ENCODE measurements at regions not wholly inside any gene's neighbourhood (a gene's known extent, or its start where the extent isn't known, plus 50 kb on each side); places are given as distances from the start of the nearest gene placed in this dataset.

DNA sequence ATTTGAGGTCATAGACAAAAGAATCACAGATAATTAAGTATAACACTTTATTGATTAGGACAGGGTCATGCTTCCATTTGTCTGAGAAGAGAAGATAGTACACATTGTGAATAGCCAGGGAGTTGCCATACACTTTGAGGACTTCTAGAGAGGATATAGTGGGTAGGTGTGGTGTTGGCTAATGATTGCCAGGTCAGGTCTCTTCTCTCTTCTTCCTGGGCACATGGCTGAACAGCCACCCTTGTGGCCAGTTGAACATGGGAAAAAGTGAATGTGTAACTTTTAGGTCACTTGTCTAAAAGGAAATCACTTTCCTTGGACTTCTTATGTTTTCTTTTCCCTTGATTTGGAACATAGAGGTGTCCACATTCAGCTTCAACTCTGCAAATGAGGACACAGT lies 772.1 kb upstream of the MAP3K7 start:
- H3K36me3 Mint-ChIP-seq (ENCODE audit: low read depth): no peaks in the 10 kb centered on the region
- H3K27ac Mint-ChIP-seq: no peak overlapping the region
- H3K27me3 Mint-ChIP-seq (ENCODE audit: low read depth): no peaks in the 10 kb centered on the region
- no peaks in the 10 kb centered on the region for H3K4me1 Mint-ChIP-seq (ENCODE audit: low read depth)
- DNase-seq (ENCODE audit: low spot score): no peak
- H3K4me3 Mint-ChIP-seq: no peak overlapping the region
- H3K9me3 Mint-ChIP-seq: no peaks in the 10 kb centered on the region

DNA sequence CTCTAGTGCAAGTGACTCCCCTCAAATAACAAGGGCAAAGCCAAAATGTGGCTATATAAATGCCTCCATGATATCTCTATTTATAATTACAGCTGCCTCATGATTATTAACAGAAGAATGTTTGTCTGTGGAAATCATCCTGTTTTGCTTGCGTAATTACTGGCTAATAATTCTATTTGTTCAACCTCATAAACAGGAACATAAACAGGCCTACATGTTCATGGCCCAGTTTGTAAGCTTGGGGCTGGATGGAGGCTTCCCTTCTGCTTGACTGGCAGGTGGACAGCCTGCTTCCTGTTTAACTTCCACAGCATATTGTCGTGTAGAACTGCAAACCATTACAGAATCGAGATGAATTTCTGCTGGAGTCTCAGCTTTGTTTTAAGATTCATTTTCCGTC lies 766.0 kb upstream of the MAP3K7 start:
- no peak overlapping the region for H3K27ac Mint-ChIP-seq
- no peaks in the 10 kb centered on the region for H3K9me3 Mint-ChIP-seq
- H3K4me1 Mint-ChIP-seq (ENCODE audit: low read depth): no peaks in the 10 kb centered on the region
- H3K36me3 Mint-ChIP-seq (ENCODE audit: low read depth): no peaks in the 10 kb centered on the region
- no peaks in the 10 kb centered on the region for H3K27me3 Mint-ChIP-seq (ENCODE audit: low read depth)
- no peak overlapping the region for H3K4me3 Mint-ChIP-seq
- no peak for DNase-seq (ENCODE audit: low spot score)

DNA sequence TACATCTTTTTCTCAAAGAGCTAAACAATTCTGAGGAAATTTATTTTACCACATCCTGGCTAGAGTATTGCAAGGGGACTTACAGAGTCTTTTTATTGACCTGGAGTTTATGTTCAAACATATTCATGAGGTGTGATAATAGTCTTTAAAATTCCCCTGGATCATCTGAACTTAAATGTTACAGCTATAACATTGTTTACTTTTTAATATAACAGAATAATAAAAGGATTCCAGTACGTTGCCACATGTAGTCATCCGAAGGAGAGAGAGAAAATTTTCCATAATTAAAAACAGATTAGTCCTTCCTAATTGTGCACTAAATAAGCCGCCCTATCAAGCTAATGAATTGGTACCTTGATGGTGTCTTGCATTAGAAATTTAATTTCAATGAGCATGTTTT lies 765.4 kb upstream of the MAP3K7 start:
- no peaks in the 10 kb centered on the region for H3K4me1 Mint-ChIP-seq (ENCODE audit: low read depth)
- H3K36me3 Mint-ChIP-seq (ENCODE audit: low read depth): no peaks in the 10 kb centered on the region
- H3K9me3 Mint-ChIP-seq: no peaks in the 10 kb centered on the region
- no peaks in the 10 kb centered on the region for H3K27me3 Mint-ChIP-seq (ENCODE audit: low read depth)
- H3K27ac Mint-ChIP-seq: no peak overlapping the region
- no peak overlapping the region for H3K4me3 Mint-ChIP-seq
- no peak for DNase-seq (ENCODE audit: low spot score)

- no peaks in the 10 kb centered on the region for H3K36me3 Mint-ChIP-seq (ENCODE audit: low read depth)
- H3K4me1 Mint-ChIP-seq (ENCODE audit: low read depth): no peaks in the 10 kb centered on the region
- no peak for DNase-seq (ENCODE audit: low spot score)
- no peak overlapping the region for H3K27ac Mint-ChIP-seq
- no peak overlapping the region for H3K4me3 Mint-ChIP-seq
- no peaks in the 10 kb centered on the region for H3K9me3 Mint-ChIP-seq
- no peaks in the 10 kb centered on the region for H3K27me3 Mint-ChIP-seq (ENCODE audit: low read depth)
These were observed 763.5 kb upstream of the MAP3K7 start for GRCh38 chr6:91350146-91350908.

GRCh38 chr6:91341473-91341872 lies 754.6 kb upstream of the MAP3K7 start:
- no peaks in the 10 kb centered on the region for H3K36me3 Mint-ChIP-seq (ENCODE audit: low read depth)
- H3K4me3 Mint-ChIP-seq: no peak overlapping the region
- no peaks in the 10 kb centered on the region for H3K9me3 Mint-ChIP-seq
- no peaks in the 10 kb centered on the region for H3K27me3 Mint-ChIP-seq (ENCODE audit: low read depth)
- no peak overlapping the region for H3K27ac Mint-ChIP-seq
- H3K4me1 Mint-ChIP-seq (ENCODE audit: low read depth): no peaks in the 10 kb centered on the region
- no peak for DNase-seq (ENCODE audit: low spot score)

DNA sequence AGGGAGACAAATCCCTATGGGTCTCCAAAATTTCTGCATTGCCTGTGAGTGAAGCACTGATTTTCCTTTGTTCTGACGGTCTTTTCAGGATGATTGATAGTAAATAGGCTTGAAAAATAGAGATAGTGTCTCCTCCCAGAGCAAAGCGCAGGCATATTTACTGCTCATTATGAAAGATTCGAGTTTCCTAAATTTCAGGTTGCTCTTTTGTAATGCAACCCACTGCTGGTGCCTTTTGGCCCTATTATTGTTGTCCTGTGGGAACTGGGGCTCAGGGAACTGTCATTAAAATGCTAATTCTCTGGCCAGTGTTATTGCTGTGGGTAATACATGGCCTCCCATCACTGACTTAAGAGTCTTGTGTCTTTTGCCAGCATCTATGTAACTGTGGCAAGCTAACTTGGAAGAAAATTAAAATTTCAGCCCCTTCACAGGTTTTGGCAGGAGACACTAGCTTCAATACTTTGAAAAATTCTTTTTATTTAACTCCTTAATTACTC lies 754.1 kb upstream of the MAP3K7 start:
- no peaks in the 10 kb centered on the region for H3K36me3 Mint-ChIP-seq (ENCODE audit: low read depth)
- H3K27me3 Mint-ChIP-seq (ENCODE audit: low read depth): no peaks in the 10 kb centered on the region
- no peak overlapping the region for H3K4me3 Mint-ChIP-seq
- H3K9me3 Mint-ChIP-seq: no peaks in the 10 kb centered on the region
- no peaks in the 10 kb centered on the region for H3K4me1 Mint-ChIP-seq (ENCODE audit: low read depth)
- no peak overlapping the region for H3K27ac Mint-ChIP-seq
- DNase-seq (ENCODE audit: low spot score): no peak

DNA sequence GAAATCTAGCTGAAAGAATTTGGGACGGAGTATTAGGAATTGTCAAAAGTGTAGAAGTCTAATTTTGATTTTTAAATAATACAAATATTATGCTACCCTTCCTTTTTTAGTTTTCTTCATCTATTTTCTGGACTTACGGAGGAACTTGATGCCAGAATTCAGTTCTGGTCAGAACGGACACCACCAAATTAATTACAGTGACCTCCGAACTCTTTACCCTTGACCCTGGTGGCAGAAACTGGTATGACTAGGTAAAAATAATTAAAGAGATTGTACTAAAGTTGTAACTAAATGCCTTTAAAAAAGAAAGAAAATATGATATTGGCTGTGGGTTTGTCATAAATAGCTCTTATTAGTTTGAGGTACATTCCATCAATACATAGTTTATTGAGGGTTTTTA lies 751.1 kb upstream of the MAP3K7 start:
- no peak for DNase-seq (ENCODE audit: low spot score)
- H3K4me1 Mint-ChIP-seq (ENCODE audit: low read depth): no peaks in the 10 kb centered on the region
- no peak overlapping the region for H3K27ac Mint-ChIP-seq
- no peaks in the 10 kb centered on the region for H3K27me3 Mint-ChIP-seq (ENCODE audit: low read depth)
- no peak overlapping the region for H3K4me3 Mint-ChIP-seq
- no peaks in the 10 kb centered on the region for H3K36me3 Mint-ChIP-seq (ENCODE audit: low read depth)
- no peaks in the 10 kb centered on the region for H3K9me3 Mint-ChIP-seq

DNA sequence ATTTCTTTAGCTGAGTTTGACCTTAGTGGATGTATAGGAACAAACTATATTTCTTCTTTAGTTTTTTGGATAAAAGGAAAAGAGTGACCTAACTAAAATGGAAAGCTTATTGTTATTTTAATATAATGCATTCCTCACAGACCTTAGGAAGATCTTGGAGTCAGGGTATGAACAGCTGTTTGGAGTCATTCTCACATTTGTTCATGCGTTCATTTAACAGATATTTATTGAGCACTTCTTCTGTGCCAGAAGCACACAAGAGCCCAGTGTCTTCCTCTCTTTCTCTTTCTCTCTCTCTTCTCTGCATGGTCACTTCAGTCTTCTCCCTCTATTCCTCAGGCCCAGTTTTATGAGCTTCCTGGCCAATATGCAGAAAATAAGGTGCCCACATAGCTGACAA lies 744.0 kb upstream of the MAP3K7 start:
- Mint-ChIP-seq H3K4me3 (no peak overlapping the region), H3K9me3 (no peaks in the 10 kb centered on the region), H3K36me3 (ENCODE audit: low read depth) (no peaks in the 10 kb centered on the region), H3K27ac (no peak overlapping the region), H3K4me1 (ENCODE audit: low read depth) (no peaks in the 10 kb centered on the region), H3K27me3 (ENCODE audit: low read depth) (no peaks in the 10 kb centered on the region)
- no peak for DNase-seq (ENCODE audit: low spot score)

DNA sequence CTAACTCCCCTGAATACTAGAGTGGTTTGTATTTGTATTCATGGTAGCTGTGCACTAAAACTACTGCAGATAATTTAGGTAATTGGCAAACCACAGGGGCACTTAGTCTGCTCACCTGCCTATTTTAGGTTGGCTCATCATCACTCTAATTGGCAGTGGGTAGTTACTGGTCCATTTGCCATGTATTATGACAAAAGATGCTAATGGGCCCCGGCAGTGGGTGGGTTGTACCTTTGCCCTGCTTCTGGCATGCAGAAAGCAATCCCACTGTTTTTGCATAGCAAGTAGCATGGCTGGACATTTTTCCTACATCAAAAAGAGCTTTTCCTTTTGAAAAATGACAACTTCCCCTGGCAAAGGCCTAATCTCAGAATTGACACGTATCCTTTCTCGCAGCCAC lies 741.4 kb upstream of the MAP3K7 start:
- no peaks in the 10 kb centered on the region for H3K9me3 Mint-ChIP-seq
- H3K4me1 Mint-ChIP-seq (ENCODE audit: low read depth): no peaks in the 10 kb centered on the region
- H3K4me3 Mint-ChIP-seq: no peak overlapping the region
- no peaks in the 10 kb centered on the region for H3K27me3 Mint-ChIP-seq (ENCODE audit: low read depth)
- H3K36me3 Mint-ChIP-seq (ENCODE audit: low read depth): no peaks in the 10 kb centered on the region
- DNase-seq (ENCODE audit: low spot score): no peak
- H3K27ac Mint-ChIP-seq: no peak overlapping the region

GRCh38 chr6:91324711-91325110 lies 737.8 kb upstream of the MAP3K7 start:
- Mint-ChIP-seq H3K4me1 (ENCODE audit: low read depth) (no peaks in the 10 kb centered on the region), H3K27ac (no peak overlapping the region), H3K9me3 (no peaks in the 10 kb centered on the region), H3K27me3 (ENCODE audit: low read depth) (no peaks in the 10 kb centered on the region), H3K4me3 (no peak overlapping the region), H3K36me3 (ENCODE audit: low read depth) (no peaks in the 10 kb centered on the region)
- no peak for DNase-seq (ENCODE audit: low spot score)

- no peak overlapping the region for H3K4me3 Mint-ChIP-seq
- H3K9me3 Mint-ChIP-seq: no peaks in the 10 kb centered on the region
- no peak for DNase-seq (ENCODE audit: low spot score)
- H3K36me3 Mint-ChIP-seq (ENCODE audit: low read depth): no peaks in the 10 kb centered on the region
- H3K27ac Mint-ChIP-seq: no peak overlapping the region
- H3K27me3 Mint-ChIP-seq (ENCODE audit: low read depth): no peaks in the 10 kb centered on the region
- no peaks in the 10 kb centered on the region for H3K4me1 Mint-ChIP-seq (ENCODE audit: low read depth)
These were observed 731.1 kb upstream of the MAP3K7 start for GRCh38 chr6:91317984-91318383.

DNA sequence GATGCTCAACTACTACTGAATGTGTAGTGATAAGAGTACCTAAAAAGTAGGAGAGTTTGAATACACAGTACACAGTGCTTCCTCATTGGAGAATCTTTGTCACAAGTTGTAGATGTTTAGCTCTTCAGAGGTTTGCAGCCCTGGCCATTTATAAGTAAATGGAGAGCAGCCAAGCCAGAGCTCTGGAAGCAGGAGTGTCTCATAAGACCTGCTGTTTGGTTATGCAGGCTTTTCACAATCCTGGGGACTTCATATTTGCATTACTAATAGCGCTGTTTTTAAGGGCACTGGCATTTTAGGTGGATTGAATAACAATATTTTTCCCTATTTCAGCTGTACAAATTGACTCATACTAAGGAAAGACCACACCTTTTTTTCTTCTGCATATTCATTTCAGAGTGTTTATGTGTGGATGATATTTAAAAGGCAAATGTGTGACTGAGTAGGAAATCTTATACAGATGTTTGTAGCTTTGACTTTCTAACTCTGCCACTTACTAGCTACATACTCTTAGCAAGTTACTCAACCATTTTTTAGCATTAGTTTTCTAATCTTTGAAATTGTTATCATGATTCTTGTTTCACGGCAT lies 730.5 kb upstream of the MAP3K7 start:
- Mint-ChIP-seq H3K9me3 (no peaks in the 10 kb centered on the region), H3K27me3 (ENCODE audit: low read depth) (no peaks in the 10 kb centered on the region), H3K27ac (no peak overlapping the region), H3K36me3 (ENCODE audit: low read depth) (no peaks in the 10 kb centered on the region), H3K4me3 (no peak overlapping the region), H3K4me1 (ENCODE audit: low read depth) (no peaks in the 10 kb centered on the region)
- DNase-seq (ENCODE audit: low spot score): no peak

DNA sequence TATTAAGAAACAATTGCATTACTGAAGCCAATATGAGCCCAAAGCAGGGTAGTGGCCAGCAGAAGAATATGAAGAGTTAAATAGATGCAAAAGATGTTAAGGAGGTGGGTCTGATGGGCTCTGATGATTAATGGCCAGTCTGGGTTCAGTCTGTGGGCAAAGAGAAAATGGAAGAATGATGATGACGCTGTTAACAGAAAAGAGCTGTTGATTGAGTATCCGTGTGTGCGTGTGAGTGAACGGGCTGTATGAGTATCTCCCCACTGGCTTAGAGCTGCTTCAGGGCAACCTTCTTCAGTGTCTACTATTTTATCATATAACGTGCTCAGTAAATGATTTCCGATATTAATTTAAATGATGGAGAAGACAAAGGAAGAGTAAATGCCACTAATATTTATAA lies 723.3 kb upstream of the MAP3K7 start:
- Mint-ChIP-seq H3K4me3 (no peak overlapping the region), H3K27me3 (ENCODE audit: low read depth) (no peaks in the 10 kb centered on the region), H3K27ac (no peak overlapping the region), H3K4me1 (ENCODE audit: low read depth) (no peaks in the 10 kb centered on the region), H3K36me3 (ENCODE audit: low read depth) (no peaks in the 10 kb centered on the region), H3K9me3 (no peaks in the 10 kb centered on the region)
- DNase-seq (ENCODE audit: low spot score): no peak

- no peak overlapping the region for H3K4me3 Mint-ChIP-seq
- H3K27me3 Mint-ChIP-seq (ENCODE audit: low read depth): no peaks in the 10 kb centered on the region
- no peaks in the 10 kb centered on the region for H3K4me1 Mint-ChIP-seq (ENCODE audit: low read depth)
- H3K36me3 Mint-ChIP-seq (ENCODE audit: low read depth): no peaks in the 10 kb centered on the region
- H3K27ac Mint-ChIP-seq: no peak overlapping the region
- H3K9me3 Mint-ChIP-seq: peaks cover 9% of the 10 kb centered on the region
- DNase-seq (ENCODE audit: low spot score): no peak
These were observed 718.9 kb upstream of the MAP3K7 start for GRCh38 chr6:91305755-91306154.

DNA sequence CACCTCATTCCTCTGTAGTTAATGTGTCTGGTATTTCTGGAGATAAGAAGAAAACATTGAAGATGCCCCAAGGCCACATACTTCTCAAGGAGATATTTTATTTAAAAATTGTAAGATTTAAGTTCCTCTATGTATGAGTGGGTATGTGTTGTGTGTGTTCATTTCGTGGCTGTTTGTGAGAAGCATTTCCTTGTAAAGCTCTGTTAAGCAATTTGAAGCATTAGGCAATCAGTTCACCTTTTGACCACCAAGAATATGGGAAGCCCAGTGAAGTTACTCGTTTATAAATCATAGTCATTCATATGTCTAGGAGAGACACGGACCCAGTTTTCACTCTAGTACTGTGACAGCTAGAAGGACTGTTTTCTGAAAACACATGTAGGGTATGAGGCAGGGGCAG lies 717.6 kb upstream of the MAP3K7 start:
- no peak overlapping the region for H3K27ac Mint-ChIP-seq
- H3K4me1 Mint-ChIP-seq (ENCODE audit: low read depth): no peaks in the 10 kb centered on the region

More for the DNA sequence above, 717.6 kb upstream of the MAP3K7 start:
- no peaks in the 10 kb centered on the region for H3K36me3 Mint-ChIP-seq (ENCODE audit: low read depth)
- H3K27me3 Mint-ChIP-seq (ENCODE audit: low read depth): no peaks in the 10 kb centered on the region
- peaks cover 9% of the 10 kb centered on the region for H3K9me3 Mint-ChIP-seq
- DNase-seq (ENCODE audit: low spot score): no peak
- no peak overlapping the region for H3K4me3 Mint-ChIP-seq
